Esophagus squamous epithelium (tissue), 5 donors: ENCODE measurements at regions not wholly inside any gene's neighbourhood (a gene's known extent, or its start where the extent isn't known, plus 50 kb on each side); places are given as distances from the start of the nearest gene placed in this dataset.
"Not testable (repeated sequence)": the region's sequence is repeated elsewhere in the genome, so short reads cannot be mapped to it uniquely, and the experiment has no call there.

Source experiments
- DNase-seq: peaks from one replicate; lab custom pipeline; 2025; lab: John Stamatoyannopoulos, UW
- H3K27ac ChIP-seq, 4 donors: fragments of 200-600 bp; sonication (generic); one replicate each; pipeline ENCODE4 v1.5.1; 2016 to 2019; ENCODE audit warnings: mild to moderate bottlenecking in 1 of 4
- H3K27me3 ChIP-seq, 4 donors: fragments of 200-600 bp; sonication (generic); 1 replicate in 3 of 4; 2 replicates in 1 of 4; pipeline versions ENCODE4 v1.5.1 to v1.6.0; 2017 to 2021; ENCODE audit warnings: antibody characterized with exemption in 1 of 4
- H3K36me3 ChIP-seq, 3 donors: fragments of 200-600 bp; sonication (generic); one replicate each; pipeline ENCODE4 v1.5.1; 2016 to 2019
- H3K4me1 ChIP-seq, 3 donors: fragments of 200-600 bp; sonication (generic); one replicate each; pipeline ENCODE4 v1.5.1; 2017 to 2019
- H3K4me3 ChIP-seq, 4 donors: fragments of 200-600 bp; sonication (generic); 1 replicate in 3 of 4; 2 replicates in 1 of 4; pipeline ENCODE4 v1.5.1; 2016 to 2019; ENCODE audit warnings: mild to moderate bottlenecking in 2 of 4, moderate library complexity in 1 of 4
- H3K9me3 ChIP-seq, 3 donors: fragments of 200-600 bp; sonication (generic); one replicate each; pipeline ENCODE4 v1.5.1; 2016 to 2019
- POLR2A ChIP-seq, 4 donors: fragments of 450-650 bp; IDR thresholded peaks; one replicate each; pipeline ENCODE4 v1.6.1; 2017; ENCODE audit warnings: antibody characterized with exemption in 4 of 4, mild to moderate bottlenecking in 4 of 4, moderate library complexity in 3 of 4
- WGBS, 2 donors: methylation state at CpG; one replicate each; pipeline ENCODE4 v1.1.5; 2018; 5-methylcytosine and 5-hydroxymethylcytosine counted together
- intact Hi-C: fragments of 100-400 bp; cut with DNase I; formaldehyde crosslinking; loops from one replicate; pipeline ENCODE4 v1.15.0; 2022
- TF ChIP-seq, protein P1 (sequence below), 6 experiments: fragments of 450-650 bp in 4 of 6; fragments of 200-600 bp in 2 of 6; sonication (generic) in 2 of 6; IDR thresholded peaks; one replicate each; pipeline ENCODE4 v1.5.1; 2016 to 2019; ENCODE audit warnings: antibody characterized with exemption in 6 of 6, mild to moderate bottlenecking in 4 of 6, moderate library complexity in 4 of 6
- donor health status: DM: yes; HTN: yes; CAD: no.

GRCh38 chr15:20409247-20409646 lies 132.4 kb downstream of the GOLGA6L6 start:
- 71 to 82% methylated on average over 1 of the region's 1 CpG for WGBS, 2 donors
- Histone ChIP-seq H3K9me3 (peaks cover 0 to 12% (median 10%) of the 10 kb centered on the region in 3 donors), H3K4me1 (no peaks in the 10 kb centered on the region), H3K27ac (no peak overlapping the region), H3K36me3 (no peaks in the 10 kb centered on the region), H3K4me3 (no peak overlapping the region), H3K27me3 (no peaks in the 10 kb centered on the region)
- TF ChIP-seq, protein P1, sequence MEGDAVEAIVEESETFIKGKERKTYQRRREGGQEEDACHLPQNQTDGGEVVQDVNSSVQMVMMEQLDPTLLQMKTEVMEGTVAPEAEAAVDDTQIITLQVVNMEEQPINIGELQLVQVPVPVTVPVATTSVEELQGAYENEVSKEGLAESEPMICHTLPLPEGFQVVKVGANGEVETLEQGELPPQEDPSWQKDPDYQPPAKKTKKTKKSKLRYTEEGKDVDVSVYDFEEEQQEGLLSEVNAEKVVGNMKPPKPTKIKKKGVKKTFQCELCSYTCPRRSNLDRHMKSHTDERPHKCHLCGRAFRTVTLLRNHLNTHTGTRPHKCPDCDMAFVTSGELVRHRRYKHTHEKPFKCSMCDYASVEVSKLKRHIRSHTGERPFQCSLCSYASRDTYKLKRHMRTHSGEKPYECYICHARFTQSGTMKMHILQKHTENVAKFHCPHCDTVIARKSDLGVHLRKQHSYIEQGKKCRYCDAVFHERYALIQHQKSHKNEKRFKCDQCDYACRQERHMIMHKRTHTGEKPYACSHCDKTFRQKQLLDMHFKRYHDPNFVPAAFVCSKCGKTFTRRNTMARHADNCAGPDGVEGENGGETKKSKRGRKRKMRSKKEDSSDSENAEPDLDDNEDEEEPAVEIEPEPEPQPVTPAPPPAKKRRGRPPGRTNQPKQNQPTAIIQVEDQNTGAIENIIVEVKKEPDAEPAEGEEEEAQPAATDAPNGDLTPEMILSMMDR (IDR thresholded peaks at IDR 0.05): no peak
- no peak for TF ChIP-seq POLR2A (IDR thresholded peaks at IDR 0.05)
- no peak for DNase-seq
- intact Hi-C loops: no loop called here

DNA sequence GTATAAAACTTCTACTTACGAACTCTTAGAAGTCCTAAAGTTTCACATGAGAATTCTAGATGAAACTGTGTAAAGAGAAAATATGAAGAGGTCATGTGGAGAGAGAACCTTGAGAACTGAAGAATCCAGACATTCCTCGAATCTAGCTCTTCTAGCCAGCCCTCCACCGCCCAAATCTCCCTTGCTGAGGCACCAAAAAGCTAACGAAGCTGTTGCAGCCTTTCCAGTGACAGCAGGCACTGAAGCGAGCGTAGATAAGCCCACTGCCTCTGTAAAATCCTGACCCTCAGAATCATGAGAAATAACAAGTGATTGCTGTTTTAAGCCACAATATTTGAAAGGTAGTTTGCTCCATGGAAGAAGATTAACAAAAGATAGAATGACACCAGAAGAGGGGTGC lies 134.0 kb downstream of the GOLGA6L6 start:
- no peak for DNase-seq
- 52 to 57% methylated on average over 6 of the region's 6 CpGs for WGBS, 2 donors
- H3K27me3 ChIP-seq: no peaks in the 10 kb centered on the region
- no peak overlapping the region for H3K27ac ChIP-seq
- no peaks in the 10 kb centered on the region for H3K36me3 ChIP-seq
- H3K4me1 ChIP-seq: no peaks in the 10 kb centered on the region
- no peak overlapping the region for H3K4me3 ChIP-seq
- intact Hi-C loops: no loop called here
- peaks cover 0 to 12% (median 10%) of the 10 kb centered on the region in 3 donors for H3K9me3 ChIP-seq
- TF ChIP-seq, protein P1 (IDR thresholded peaks at IDR 0.05): no peak
- no peak for TF ChIP-seq POLR2A (IDR thresholded peaks at IDR 0.05)

- H3K36me3 ChIP-seq, H3K27ac ChIP-seq, H3K4me1 ChIP-seq, H3K27me3 ChIP-seq, DNase-seq, intact Hi-C loops, H3K4me3 ChIP-seq: not testable (repeated sequence)
- 48 to 62% methylated on average over 1 of the region's 1 CpG for WGBS, 2 donors
- H3K9me3 ChIP-seq: peaks cover 0 to 21% (median 12%) of the 10 kb centered on the region in 3 donors
These were observed 137.0 kb downstream of the GOLGA6L6 start for GRCh38 chr15:20404571-20404970.

- H3K4me1 ChIP-seq, H3K36me3 ChIP-seq, DNase-seq, H3K4me3 ChIP-seq, H3K27me3 ChIP-seq, intact Hi-C loops, H3K27ac ChIP-seq: not testable (repeated sequence)
- 75 to 89% methylated on average over 3 of the region's 3 CpGs for WGBS, 2 donors
- peaks cover 0 to 22% (median 14%) of the 10 kb centered on the region in 3 donors for H3K9me3 ChIP-seq
These were observed 139.0 kb downstream of the GOLGA6L6 start for GRCh38 chr15:20402586-20402985.

DNA sequence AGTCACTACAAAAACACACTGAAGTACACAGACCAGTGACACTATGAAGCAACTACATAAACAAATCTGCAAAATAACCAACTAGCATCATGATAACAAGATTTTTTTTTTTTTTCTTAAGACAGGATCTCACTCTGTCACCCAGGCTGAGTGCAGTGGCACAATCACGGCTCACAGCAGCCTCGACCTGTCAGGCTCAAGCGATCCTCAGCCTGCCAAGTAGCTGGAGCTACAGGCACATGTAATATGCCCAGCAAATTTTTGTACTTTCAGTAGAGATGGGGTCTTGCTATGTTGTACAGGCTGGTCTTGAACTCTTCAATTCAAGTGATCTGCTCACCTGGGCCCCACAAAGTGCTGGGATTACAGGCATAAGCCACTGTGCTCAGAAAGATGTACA lies 140.5 kb downstream of the GOLGA6L6 start:
- H3K4me3 ChIP-seq, H3K4me1 ChIP-seq, intact Hi-C loops, H3K27ac ChIP-seq, H3K36me3 ChIP-seq, H3K27me3 ChIP-seq, DNase-seq: not testable (repeated sequence)
- peaks cover 0 to 17% (median 6%) of the 10 kb centered on the region in 3 donors for H3K9me3 ChIP-seq
- WGBS, 2 donors: 68 to 77% methylated on average over 3 of the region's 3 CpGs

DNA sequence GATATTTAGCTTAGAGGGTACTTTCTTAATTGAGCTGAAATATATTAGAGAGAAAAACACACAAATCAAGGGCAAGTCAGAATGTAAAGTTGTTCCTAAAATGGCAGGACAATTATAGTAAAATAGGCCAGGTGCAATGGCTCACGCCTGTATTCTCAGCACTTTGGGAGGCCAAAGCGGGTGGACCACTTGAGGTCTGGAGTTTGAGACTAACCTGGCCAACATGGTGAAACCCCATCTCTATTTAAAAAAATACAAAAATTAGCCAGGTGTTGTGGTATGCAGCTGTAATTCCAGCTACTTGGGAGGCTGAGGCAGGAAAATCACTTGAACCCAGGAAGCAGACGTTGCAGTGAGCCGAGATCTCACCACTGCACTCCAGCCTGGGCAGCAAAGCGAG lies 142.9 kb downstream of the GOLGA6L6 start:
- H3K4me3 ChIP-seq, intact Hi-C loops, H3K27ac ChIP-seq, DNase-seq, H3K9me3 ChIP-seq, H3K4me1 ChIP-seq, H3K27me3 ChIP-seq, H3K36me3 ChIP-seq: not testable (repeated sequence)
- 63 to 67% methylated on average over 5 of the region's 5 CpGs for WGBS, 2 donors

- WGBS, 2 donors: 33 to 45% methylated on average over 3 of the region's 3 CpGs
- H3K4me1 ChIP-seq, H3K36me3 ChIP-seq, intact Hi-C loops, H3K4me3 ChIP-seq, DNase-seq, H3K27ac ChIP-seq, H3K27me3 ChIP-seq: not testable (repeated sequence)
- H3K9me3 ChIP-seq: peaks cover 0 to 12% (median 10%) of the 10 kb centered on the region in 3 donors
These were observed 153.4 kb downstream of the GOLGA6L6 start for GRCh38 chr15:20388161-20388560.

- Histone ChIP-seq H3K9me3 (peaks cover 0 to 12% (median 10%) of the 10 kb centered on the region in 3 donors), H3K4me3 (no peak overlapping the region), H3K4me1 (no peaks in the 10 kb centered on the region), H3K27me3 (no peaks in the 10 kb centered on the region), H3K27ac (no peak overlapping the region), H3K36me3 (no peaks in the 10 kb centered on the region)
- intact Hi-C loops: no loop called here
- TF ChIP-seq POLR2A (IDR thresholded peaks at IDR 0.05): no peak
- TF ChIP-seq, protein P1 (IDR thresholded peaks at IDR 0.05): no peak
- no peak for DNase-seq
These were observed 155.4 kb downstream of the GOLGA6L6 start for GRCh38 chr15:20386198-20386597.

- WGBS, 2 donors: 79 to 100% methylated on average over 2 to 5 of the region's 5 CpGs
- H3K4me1 ChIP-seq, H3K4me3 ChIP-seq, H3K27ac ChIP-seq, H3K27me3 ChIP-seq, DNase-seq, intact Hi-C loops, H3K9me3 ChIP-seq, H3K36me3 ChIP-seq: not testable (repeated sequence)
These were observed 161.4 kb downstream of the GOLGA6L6 start for GRCh38 chr15:20380199-20380598.
